Liver (tissue), 8 donors: ENCODE measurements at regions not wholly inside any gene's neighbourhood (a gene's known extent, or its start where the extent isn't known, plus 50 kb on each side); places are given as distances from the start of the nearest gene placed in this dataset.

Source experiments
- DNase-seq: peaks from one replicate; pipeline ENCODE4 v3.0.0-alpha.2; 2017; ENCODE audit warnings: low spot score
- H3K27ac ChIP-seq, 2 donors: one replicate each; pipeline ENCODE4 v1.7.0; 2013; ENCODE audit warnings: inconsistent platforms in 2 of 2, low read length in 2 of 2, control low read depth in 1 of 2, low read depth in 1 of 2, mild to moderate bottlenecking in 1 of 2
- H3K27me3 ChIP-seq, 4 donors: one replicate each; pipeline versions ENCODE4 v1.6.1 to v1.7.0; 2013; ENCODE audit warnings: low read length in 3 of 4, inconsistent platforms in 1 of 4, mild to moderate bottlenecking in 1 of 4, moderate library complexity in 1 of 4; ENCODE audit not compliant: control insufficient read depth in 4 of 4, insufficient read depth in 4 of 4
- H3K36me3 ChIP-seq, 4 donors: one replicate each; pipeline versions ENCODE4 v1.6.1 to v1.7.0; 2013; ENCODE audit warnings: low read length in 3 of 4, mild to moderate bottlenecking in 3 of 4, low read depth in 1 of 4, moderate library complexity in 1 of 4; ENCODE audit not compliant: control insufficient read depth in 4 of 4, insufficient read depth in 3 of 4
- H3K4me1 ChIP-seq, 4 donors: one replicate each; pipeline versions ENCODE4 v1.6.1 to v1.7.0; 2013; ENCODE audit warnings: low read length in 3 of 4, mild to moderate bottlenecking in 3 of 4, moderate library complexity in 1 of 4; ENCODE audit not compliant: control insufficient read depth in 4 of 4, insufficient read depth in 4 of 4
- H3K4me3 ChIP-seq, 3 donors: one replicate each; pipeline versions ENCODE4 v1.6.1 to v1.7.0; 2013; ENCODE audit warnings: low read length in 3 of 3, control low read depth in 1 of 3, low read depth in 1 of 3, mild to moderate bottlenecking in 1 of 3
- H3K9ac ChIP-seq, 2 donors: one replicate each; pipeline ENCODE4 v1.7.0; 2013; ENCODE audit warnings: low read length in 2 of 2, mild to moderate bottlenecking in 2 of 2, moderate library complexity in 2 of 2, control low read depth in 1 of 2, low read depth in 1 of 2
- H3K9me3 ChIP-seq, 4 donors: one replicate each; pipeline versions ENCODE4 v1.6.1 to v1.7.0; 2013; ENCODE audit warnings: low read length in 3 of 4; ENCODE audit not compliant: control insufficient read depth in 4 of 4
- ATF3 ChIP-seq: IDR thresholded peaks from 2 replicates; pipeline ENCODE4 v1.6.1; 2016; ENCODE audit warnings: antibody characterized with exemption
- CTCF ChIP-seq: fragments of 150-350 bp; IDR thresholded peaks from 2 replicates; pipeline ENCODE4 v1.5.1; 2017; ENCODE audit warnings: improper control_type of control experiment, low read depth, low read length; ENCODE audit not compliant: missing input control
- EGR1 ChIP-seq, 2 donors: IDR thresholded peaks; 2 replicates each; pipeline ENCODE4 v1.6.1; 2016 to 2018; ENCODE audit warnings: antibody characterized with exemption in 2 of 2, low read depth in 2 of 2
- FOXA1 ChIP-seq: IDR thresholded peaks from 2 replicates; pipeline ENCODE4 v1.6.1; 2016; ENCODE audit warnings: antibody characterized with exemption
- FOXA2 ChIP-seq: IDR thresholded peaks from 2 replicates; pipeline ENCODE4 v1.6.1; 2016; ENCODE audit warnings: antibody characterized with exemption
- GABPA ChIP-seq, 2 donors: IDR thresholded peaks in 1 of 2; conservative IDR thresholded peaks in 1 of 2; 2 replicates each; pipeline ENCODE4 v1.6.1; 2016; ENCODE audit warnings: antibody characterized with exemption in 2 of 2, mild to moderate bottlenecking in 1 of 2, moderate library complexity in 1 of 2
- HNF4A ChIP-seq, 2 donors: conservative IDR thresholded peaks; 2 replicates each; pipeline ENCODE4 v1.6.1; 2016; ENCODE audit warnings: antibody characterized with exemption in 2 of 2, mild to moderate bottlenecking in 2 of 2
- HNF4G ChIP-seq: IDR thresholded peaks from 2 replicates; pipeline ENCODE4 v1.6.1; 2016; ENCODE audit warnings: antibody characterized with exemption
- JUND ChIP-seq, 2 donors: IDR thresholded peaks; 2 replicates each; pipeline ENCODE4 v1.6.1; 2016; ENCODE audit warnings: antibody characterized with exemption in 2 of 2
- NR2F2 ChIP-seq: IDR thresholded peaks from 2 replicates; pipeline ENCODE4 v1.6.1; 2016; ENCODE audit warnings: antibody characterized with exemption
- RAD21 ChIP-seq, 2 donors: IDR thresholded peaks; 2 replicates each; pipeline ENCODE4 v1.6.1; 2016; ENCODE audit warnings: antibody characterized with exemption in 2 of 2, mild to moderate bottlenecking in 2 of 2
- REST ChIP-seq: IDR thresholded peaks from 2 replicates; pipeline ENCODE4 v1.6.1; 2016; ENCODE audit warnings: antibody characterized with exemption, mild to moderate bottlenecking
- RXRA ChIP-seq, 2 donors: IDR thresholded peaks; 2 replicates each; pipeline ENCODE4 v1.6.1; 2017 to 2018; ENCODE audit warnings: antibody characterized with exemption in 2 of 2, mild to moderate bottlenecking in 1 of 2
- SP1 ChIP-seq: IDR thresholded peaks from 2 replicates; pipeline ENCODE4 v1.6.1; 2018; ENCODE audit warnings: antibody characterized with exemption, mild to moderate bottlenecking
- YY1 ChIP-seq: IDR thresholded peaks from 2 replicates; pipeline ENCODE4 v1.6.1; 2016; ENCODE audit warnings: antibody characterized with exemption, mild to moderate bottlenecking
- ZBTB33 ChIP-seq: IDR thresholded peaks from 2 replicates; pipeline ENCODE4 v1.6.1; 2016; ENCODE audit warnings: antibody characterized with exemption
- WGBS: extraction: QIAGEN DNeasy Blood & Tissue Kit; methylation state at CpG from one replicate; pipeline ENCODE4 v1.1.7; 2013; 5-methylcytosine and 5-hydroxymethylcytosine counted together
- donor health status: healthy.
- donor health status: healthy.
- donor health status: healthy.
- donor health status: healthy.
- donor health status: healthy.

GRCh38 chr6:170046791-170047626 is 243.9 kb downstream of the DLL1 start:
- 70% methylated on average over 18 of the region's 18 CpGs for WGBS
- H3K9me3 ChIP-seq = no peaks in the 10 kb centered on the region
- H3K27me3 ChIP-seq = peaks cover 0 to 2% (median 0%) of the 10 kb centered on the region in 4 donors
- H3K27ac ChIP-seq = no peak overlapping the region
- TF ChIP-seq ZBTB33 (no peak), NR2F2 (no peak), GABPA (IDR thresholded peaks at IDR 0.05 in 1 of 2, conservative IDR thresholded peaks at IDR 0.05 in 1 of 2) (no peak), HNF4A (conservative IDR thresholded peaks at IDR 0.05) (no peak), JUND (IDR thresholded peaks at IDR 0.05) (no peak), SP1 (no peak), FOXA1 (no peak), FOXA2 (no peak), RAD21 (IDR thresholded peaks at IDR 0.05) (no peak), CTCF (no peak), HNF4G (no peak), EGR1 (IDR thresholded peaks at IDR 0.05; ENCODE audit: low read depth in 2 of 2) (no peak), YY1 (no peak), ATF3 (no peak), RXRA (IDR thresholded peaks at IDR 0.05) (no peak), REST (no peak)
- no peaks in the 10 kb centered on the region for H3K36me3 ChIP-seq
- no peak overlapping the region for H3K9ac ChIP-seq
- H3K4me1 ChIP-seq = peaks cover 3 to 14% (median 8%) of the 10 kb centered on the region in 4 donors
- no peak for DNase-seq
- no peak overlapping the region for H3K4me3 ChIP-seq
